22Rv1 (cell line): ENCODE measurements at regions not wholly inside any gene's neighbourhood (a gene's known extent, or its start where the extent isn't known, plus 50 kb on each side); places are given as distances from the start of the nearest gene placed in this dataset.

Source experiments
- CTCF ChIP-seq: fragments of 450-650 bp; IDR thresholded peaks from 2 replicates; pipeline ENCODE4 v1.5.1; 2017; ENCODE audit warnings: mild to moderate bottlenecking
- ZFX ChIP-seq: fragments of 450-650 bp; IDR thresholded peaks from 2 replicates; pipeline ENCODE4 v1.6.1; 2017; ENCODE audit warnings: antibody characterized with exemption, borderline replicate concordance

- TF ChIP-seq CTCF (no peak), ZFX (no peak)
These were observed 136.5 kb upstream of the HS6ST1 start for GRCh38 chr2:128454980-128455720.
